GM18867 (cell line): ENCODE measurements at regions not wholly inside any gene's neighbourhood (a gene's known extent, or its start where the extent isn't known, plus 50 kb on each side); places are given as distances from the start of the nearest gene placed in this dataset.
"Not testable (repeated sequence)": the region's sequence is repeated elsewhere in the genome, so short reads cannot be mapped to it uniquely, and the experiment has no call there.

Source experiments
- ATAC-seq: cut with Tn5 transposase; IDR thresholded peaks from one replicate; pipeline ENCODE4 v1.9.1; 2021; ENCODE audit warnings: mild to moderate bottlenecking, moderate library complexity; ENCODE audit not compliant: unreplicated experiment

DNA sequence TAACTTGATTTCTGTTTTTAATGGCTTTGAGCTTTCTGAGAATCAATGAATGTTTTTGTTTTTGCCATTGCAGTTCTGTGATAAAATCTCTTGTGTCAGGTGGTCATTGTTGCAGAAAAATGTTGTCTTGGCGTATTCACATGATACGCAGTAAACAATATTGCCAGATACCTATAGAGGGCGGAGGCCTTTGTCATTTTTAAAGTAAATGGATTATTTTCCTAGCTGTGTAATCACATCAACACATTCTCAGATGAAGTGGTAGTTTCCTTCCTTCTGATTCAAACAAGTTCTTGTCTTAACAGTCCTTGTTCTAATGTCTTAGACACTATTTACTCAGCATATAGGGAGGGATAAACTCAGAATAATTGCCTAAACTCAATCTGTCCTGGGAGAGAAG lies 109.9 kb upstream of the DAB2 start:
- ATAC-seq: no peak

DNA sequence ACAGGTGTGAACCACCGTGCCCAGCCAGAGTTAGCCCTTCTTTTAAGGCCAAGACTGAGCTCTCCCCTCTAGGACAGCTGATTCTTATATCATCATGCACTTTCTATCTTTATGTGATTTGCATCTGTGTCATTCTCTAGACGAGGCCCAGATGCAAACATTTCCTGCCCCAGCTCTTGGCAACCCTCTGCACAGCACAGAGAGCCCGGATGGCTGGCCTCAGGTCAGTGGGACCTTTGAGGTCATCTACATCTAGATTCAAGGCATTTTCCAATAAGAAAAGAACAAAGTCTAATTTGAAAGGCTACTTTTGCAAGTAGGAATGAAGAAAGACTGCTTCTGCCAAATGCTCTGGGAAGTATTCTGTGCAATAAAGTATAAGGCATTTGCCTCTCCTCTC lies 109.0 kb upstream of the DAB2 start:
- no peak for ATAC-seq

GRCh38 chr5:39532511-39532910 lies 107.7 kb upstream of the DAB2 start:
- ATAC-seq: no peak

DNA sequence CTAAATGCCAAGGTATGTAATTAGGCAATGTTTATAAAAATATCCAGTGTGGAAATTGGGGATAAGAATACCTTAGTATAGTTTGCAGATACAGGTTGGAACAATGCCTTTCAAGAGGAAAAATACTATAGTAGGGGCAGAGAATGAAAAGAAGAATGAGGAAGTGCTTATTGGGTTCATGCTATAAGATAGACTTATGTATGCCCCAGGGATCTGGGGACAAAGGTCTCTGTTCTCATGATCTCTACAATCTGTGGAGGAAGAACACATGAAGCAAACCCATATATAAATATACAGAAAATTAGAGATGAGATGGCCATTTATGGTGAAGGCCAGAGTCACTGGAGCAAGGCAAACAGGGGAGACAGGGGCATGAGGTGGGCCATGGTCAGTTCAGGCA lies 106.5 kb upstream of the DAB2 start:
- no peak for ATAC-seq

GRCh38 chr5:39526914-39527477 lies 102.2 kb upstream of the DAB2 start:
- no peak for ATAC-seq

GRCh38 chr5:39525781-39526180 lies 101.0 kb upstream of the DAB2 start:
- not testable (repeated sequence) for ATAC-seq

GRCh38 chr5:39525271-39525670 lies 100.5 kb upstream of the DAB2 start:
- ATAC-seq: no peak

- no peak for ATAC-seq
These were observed 99.0 kb upstream of the DAB2 start for GRCh38 chr5:39523821-39524220.

DNA sequence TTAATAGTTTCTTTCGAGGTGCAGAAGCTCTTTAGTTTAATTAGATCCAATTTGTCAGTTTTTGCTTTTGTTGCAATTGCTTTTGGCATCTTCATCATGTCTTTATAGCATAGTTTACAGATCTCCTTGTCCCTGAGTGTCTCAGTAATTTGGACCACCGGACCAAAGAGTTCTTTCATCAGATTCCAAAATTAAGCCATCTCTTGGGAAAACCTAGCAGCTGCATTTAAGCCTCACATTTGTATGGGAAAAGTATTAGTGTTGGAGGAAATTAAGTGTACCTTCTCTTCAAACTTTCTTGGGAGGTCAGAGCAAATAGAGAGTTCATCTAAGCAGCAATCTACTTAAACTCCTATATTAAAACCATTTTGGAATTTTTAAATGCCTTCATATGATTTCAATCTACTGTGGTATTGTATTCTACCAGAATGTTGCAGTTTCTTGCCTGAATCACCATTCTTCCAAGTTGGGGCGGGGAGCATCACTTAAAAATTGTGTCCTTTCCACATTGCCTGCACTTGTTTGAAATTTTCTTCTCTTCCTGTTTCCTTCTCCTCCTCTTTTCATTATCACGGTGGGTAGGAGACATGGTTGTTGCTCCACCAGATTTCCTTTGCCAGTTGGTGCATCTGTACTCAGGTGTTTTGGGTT lies 97.3 kb upstream of the DAB2 start:
- no peak for ATAC-seq

- ATAC-seq: peak; percentile 47
These were observed 96.5 kb upstream of the DAB2 start for GRCh38 chr5:39521098-39521860.

GRCh38 chr5:39520232-39520572 lies 95.4 kb upstream of the DAB2 start:
- ATAC-seq: no peak

DNA sequence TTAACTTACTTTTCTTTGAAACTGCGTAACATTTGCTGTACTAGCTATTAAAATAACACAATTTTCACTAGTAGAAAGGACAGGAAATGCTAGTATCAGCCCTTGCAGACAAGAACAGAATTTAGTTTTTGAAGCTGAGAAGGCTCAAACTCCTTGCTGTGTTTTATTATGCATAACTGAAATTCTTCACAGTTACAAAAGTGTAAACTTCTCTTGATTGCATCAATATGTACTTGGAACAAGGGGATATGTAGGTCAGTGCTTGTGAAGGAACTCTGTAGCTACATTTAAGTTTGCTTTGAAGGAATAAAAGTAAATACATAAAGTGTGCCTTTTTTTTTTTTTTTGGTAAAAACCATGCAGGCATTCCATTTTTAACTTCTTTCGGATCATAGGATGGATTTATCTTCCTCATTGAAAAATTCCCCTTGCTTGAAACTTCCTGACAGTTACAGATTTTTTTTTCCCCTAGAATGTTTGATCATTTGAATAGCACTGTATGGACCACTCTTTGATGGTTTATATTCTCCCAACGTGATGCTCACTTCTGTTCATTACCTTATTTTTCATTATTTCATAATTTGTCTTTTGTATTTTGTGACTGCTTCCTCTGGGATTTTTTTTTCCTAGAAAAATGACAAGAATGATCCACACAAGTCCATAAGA lies 94.9 kb upstream of the DAB2 start:
- ATAC-seq: no peak

DNA sequence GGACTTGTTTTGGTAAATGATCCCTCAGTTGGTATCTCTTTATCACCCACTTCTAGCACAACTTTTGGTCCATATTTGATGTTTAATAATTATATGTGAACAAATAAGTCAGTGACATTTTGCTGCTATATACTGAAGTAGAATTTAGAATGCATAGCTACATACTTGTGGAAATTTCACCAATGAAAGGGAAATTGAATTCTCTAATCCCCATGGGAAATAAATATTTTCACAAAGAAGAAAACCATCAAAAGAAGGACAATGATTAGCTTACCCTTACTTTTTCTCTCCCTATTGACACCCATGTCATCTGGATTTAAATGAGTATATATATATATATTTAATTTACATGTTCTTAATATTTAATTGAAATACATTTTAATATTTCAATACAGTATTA lies 94.3 kb upstream of the DAB2 start:
- ATAC-seq: no peak

GRCh38 chr5:39518516-39518915 lies 93.7 kb upstream of the DAB2 start:
- ATAC-seq: no peak

GRCh38 chr5:39517800-39518199 lies 93.0 kb upstream of the DAB2 start:
- ATAC-seq: no peak

- no peak for ATAC-seq
These were observed 91.1 kb upstream of the DAB2 start for GRCh38 chr5:39515881-39516280.

DNA sequence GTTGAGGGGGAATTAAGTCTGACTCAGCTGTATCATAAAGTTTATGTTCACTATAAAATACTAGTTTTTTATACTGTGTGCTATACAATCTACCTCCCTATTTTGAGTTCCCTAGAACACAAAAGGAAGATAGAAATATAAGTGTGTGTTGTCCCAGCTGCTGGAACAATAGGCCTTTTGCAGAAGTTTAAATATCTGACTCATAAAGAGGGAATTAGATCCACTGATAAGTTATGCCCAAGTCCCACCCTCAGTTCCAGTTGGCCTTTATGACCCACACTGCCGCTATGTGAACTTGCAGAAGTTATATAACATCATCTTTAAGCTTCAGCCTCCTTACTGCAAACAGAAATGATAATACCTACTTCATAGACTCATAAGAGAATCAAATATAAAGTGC lies 88.5 kb upstream of the DAB2 start:
- ATAC-seq: no peak

GRCh38 chr5:39506211-39506610 lies 81.4 kb upstream of the DAB2 start:
- ATAC-seq: no peak

- no peak for ATAC-seq
These were observed 81.0 kb upstream of the DAB2 start for GRCh38 chr5:39505791-39506190.

DNA sequence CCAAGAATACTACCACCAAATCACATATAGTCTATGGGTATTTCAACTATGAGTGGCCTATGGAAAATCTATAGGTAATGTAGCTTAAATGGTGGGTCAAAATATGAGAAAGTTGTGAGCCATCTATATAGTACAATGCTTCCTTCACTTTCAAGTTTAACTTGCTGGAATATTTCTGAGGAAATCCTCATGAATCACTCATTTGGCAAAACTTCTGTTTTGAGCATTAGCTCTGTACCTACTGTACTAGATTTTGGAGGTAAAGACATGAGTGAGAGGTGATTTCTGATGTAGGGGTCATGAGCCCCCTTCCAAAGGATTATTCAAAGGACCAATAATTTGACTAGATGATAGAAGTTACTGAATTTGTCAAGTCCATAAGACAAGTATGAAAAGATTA lies 80.6 kb upstream of the DAB2 start:
- ATAC-seq: no peak

DNA sequence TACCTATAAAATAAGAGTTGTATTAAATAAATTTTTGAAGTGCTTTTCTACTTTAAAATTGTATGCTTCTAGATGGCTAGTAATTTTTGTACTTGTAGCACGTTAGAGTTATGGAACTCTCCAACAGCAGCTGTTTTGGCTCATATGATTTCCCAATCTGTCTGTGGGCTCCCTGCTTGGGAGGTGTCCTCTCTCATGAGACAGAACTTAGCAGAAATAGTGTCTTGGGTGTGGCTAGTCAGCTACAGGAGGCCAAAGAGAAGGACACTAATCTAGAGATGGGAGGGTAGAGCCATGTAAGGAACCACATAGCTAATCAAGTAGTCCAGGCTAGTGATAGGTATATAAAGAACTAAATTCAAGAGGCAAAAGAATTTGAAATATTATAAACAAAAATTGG lies 78.4 kb upstream of the DAB2 start:
- no peak for ATAC-seq

GRCh38 chr5:39502704-39503103 lies 77.9 kb upstream of the DAB2 start:
- no peak for ATAC-seq
